ENCODE measurements at regions not wholly inside any gene's neighbourhood (a gene's known extent, or its start where the extent isn't known, plus 50 kb on each side); places are given as distances from the start of the nearest gene placed in this dataset.

- H3K4me3 ChIP-seq, result no peak overlapping the region
- no peaks in the 10 kb centered on the region for H3K36me3 ChIP-seq
- DNase-seq, result no peak
- H3K27ac ChIP-seq (replicated peaks), result no peak overlapping the region
- H3K9me3 ChIP-seq (replicated peaks), result no peaks in the 10 kb centered on the region
- no peaks in the 10 kb centered on the region for H3K27me3 ChIP-seq (ENCODE audit: low read depth)
- intact Hi-C loops (cut with micrococcal nuclease), result no loop called here
- TF ChIP-seq, protein P1, sequence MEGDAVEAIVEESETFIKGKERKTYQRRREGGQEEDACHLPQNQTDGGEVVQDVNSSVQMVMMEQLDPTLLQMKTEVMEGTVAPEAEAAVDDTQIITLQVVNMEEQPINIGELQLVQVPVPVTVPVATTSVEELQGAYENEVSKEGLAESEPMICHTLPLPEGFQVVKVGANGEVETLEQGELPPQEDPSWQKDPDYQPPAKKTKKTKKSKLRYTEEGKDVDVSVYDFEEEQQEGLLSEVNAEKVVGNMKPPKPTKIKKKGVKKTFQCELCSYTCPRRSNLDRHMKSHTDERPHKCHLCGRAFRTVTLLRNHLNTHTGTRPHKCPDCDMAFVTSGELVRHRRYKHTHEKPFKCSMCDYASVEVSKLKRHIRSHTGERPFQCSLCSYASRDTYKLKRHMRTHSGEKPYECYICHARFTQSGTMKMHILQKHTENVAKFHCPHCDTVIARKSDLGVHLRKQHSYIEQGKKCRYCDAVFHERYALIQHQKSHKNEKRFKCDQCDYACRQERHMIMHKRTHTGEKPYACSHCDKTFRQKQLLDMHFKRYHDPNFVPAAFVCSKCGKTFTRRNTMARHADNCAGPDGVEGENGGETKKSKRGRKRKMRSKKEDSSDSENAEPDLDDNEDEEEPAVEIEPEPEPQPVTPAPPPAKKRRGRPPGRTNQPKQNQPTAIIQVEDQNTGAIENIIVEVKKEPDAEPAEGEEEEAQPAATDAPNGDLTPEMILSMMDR (IDR thresholded peaks at IDR 0.05; ENCODE audit: borderline replicate concordance), result no peak
- peaks cover 13% of the 10 kb centered on the region for H3K4me1 ChIP-seq
These were observed 188.8 kb upstream of the LINC00305 start for GRCh38 chr18:64337673-64338072.

DNA sequence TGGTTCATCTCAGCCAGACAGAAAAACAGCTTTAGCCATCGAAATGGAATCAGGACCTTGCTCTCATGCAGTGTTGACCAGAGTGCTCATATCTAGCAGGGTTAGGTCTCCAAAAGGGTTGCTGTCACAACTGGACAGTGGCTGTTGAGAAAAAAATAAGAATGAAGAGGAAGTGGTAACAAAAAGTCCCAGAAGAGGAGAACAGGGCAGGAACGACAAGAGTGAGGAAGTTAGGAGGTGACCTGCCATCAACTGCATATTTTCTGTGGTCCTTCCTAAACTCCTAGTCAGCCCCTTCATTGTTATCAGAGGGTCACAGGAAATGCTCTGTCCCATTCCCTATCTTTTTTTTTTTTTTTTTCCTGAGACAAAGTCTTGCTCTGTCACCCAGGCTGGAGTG is 188.1 kb upstream of the LINC00305 start:
- H3K27me3 ChIP-seq (ENCODE audit: low read depth), result no peaks in the 10 kb centered on the region
- no peak for DNase-seq
- intact Hi-C loops (cut with micrococcal nuclease), result no loop called here
- TF ChIP-seq, protein P1 (IDR thresholded peaks at IDR 0.05; ENCODE audit: borderline replicate concordance), result no peak
- no peaks in the 10 kb centered on the region for H3K9me3 ChIP-seq (replicated peaks)
- no peaks in the 10 kb centered on the region for H3K36me3 ChIP-seq
- H3K4me1 ChIP-seq, result peaks cover 13% of the 10 kb centered on the region
- no peak overlapping the region for H3K27ac ChIP-seq (replicated peaks)
- H3K4me3 ChIP-seq, result no peak overlapping the region

DNA sequence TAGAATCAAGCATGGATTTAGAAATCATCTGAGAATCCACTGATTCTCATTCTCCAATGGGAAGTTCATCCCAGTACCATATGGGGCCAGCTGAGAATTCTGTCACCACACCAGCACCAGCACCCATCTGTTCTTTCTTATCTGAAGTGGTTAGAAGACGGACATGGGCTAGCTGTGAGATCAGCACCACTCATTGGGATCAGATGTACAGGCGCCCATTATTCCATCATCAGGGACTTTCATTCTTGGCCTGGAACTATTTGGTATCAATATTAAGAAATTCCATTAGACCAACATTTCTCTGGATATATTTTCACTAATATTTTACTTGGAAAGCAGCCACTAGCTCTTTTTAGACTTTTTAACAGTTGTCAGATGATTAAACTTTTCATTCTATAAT is 185.9 kb upstream of the LINC00305 start:
- Histone ChIP-seq H3K36me3 (no peaks in the 10 kb centered on the region), H3K4me3 (no peak overlapping the region), H3K9me3 (replicated peaks) (no peaks in the 10 kb centered on the region), H3K27ac (replicated peaks) (no peak overlapping the region), H3K4me1 (peaks cover 13% of the 10 kb centered on the region), H3K27me3 (ENCODE audit: low read depth) (no peaks in the 10 kb centered on the region)
- intact Hi-C loops (cut with micrococcal nuclease), result no loop called here
- DNase-seq, result no peak
- TF ChIP-seq, protein P1 (IDR thresholded peaks at IDR 0.05; ENCODE audit: borderline replicate concordance), result no peak

- peak overlapping the region; percentile 39 for H3K27ac ChIP-seq (replicated peaks)
- intact Hi-C loops (cut with micrococcal nuclease), result no loop called here
These were observed 184.7 kb upstream of the LINC00305 start for GRCh38 chr18:64333584-64333983.

DNA sequence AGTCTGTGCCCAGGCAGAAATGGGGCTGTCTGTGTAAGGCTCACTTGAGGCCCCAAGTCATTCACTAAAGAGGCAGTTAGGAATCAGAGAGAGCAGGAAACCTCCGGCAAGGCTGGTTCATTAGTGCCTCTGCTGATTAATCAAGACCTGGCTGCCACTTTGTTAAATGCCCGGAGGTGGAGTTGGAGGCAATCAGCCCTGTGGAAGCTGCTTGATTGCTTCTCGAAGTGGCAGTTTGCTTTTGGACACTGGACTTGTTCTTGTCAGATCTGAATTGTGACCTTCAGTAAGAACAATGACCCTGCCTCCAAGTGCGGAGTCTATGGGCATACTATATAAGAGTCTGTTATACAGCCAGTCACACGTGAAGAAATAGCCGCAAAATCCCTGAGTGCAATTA is 183.9 kb upstream of the LINC00305 start:
- H3K4me1 ChIP-seq, result peaks cover 13% of the 10 kb centered on the region
- peak overlapping the region; percentile 36 for H3K27ac ChIP-seq (replicated peaks)
- H3K27me3 ChIP-seq (ENCODE audit: low read depth), result no peaks in the 10 kb centered on the region
- H3K4me3 ChIP-seq, result no peak overlapping the region
- H3K36me3 ChIP-seq, result no peaks in the 10 kb centered on the region
- TF ChIP-seq, protein P1 (IDR thresholded peaks at IDR 0.05; ENCODE audit: borderline replicate concordance), result no peak
- intact Hi-C loops (cut with micrococcal nuclease), result no loop called here
- no peak for DNase-seq
- no peaks in the 10 kb centered on the region for H3K9me3 ChIP-seq (replicated peaks)

More at GRCh38 chr18:64333584-64333983, 184.7 kb upstream of the LINC00305 start:
- DNase-seq, result no peak
- H3K9me3 ChIP-seq (replicated peaks), result no peaks in the 10 kb centered on the region
- H3K36me3 ChIP-seq, result no peaks in the 10 kb centered on the region
- TF ChIP-seq, protein P1 (IDR thresholded peaks at IDR 0.05; ENCODE audit: borderline replicate concordance), result no peak
- peaks cover 13% of the 10 kb centered on the region for H3K4me1 ChIP-seq
- no peak overlapping the region for H3K4me3 ChIP-seq
- no peaks in the 10 kb centered on the region for H3K27me3 ChIP-seq (ENCODE audit: low read depth)

GRCh38 chr18:64331419-64331818 is 182.5 kb upstream of the LINC00305 start:
- H3K9me3 ChIP-seq (replicated peaks), result no peaks in the 10 kb centered on the region
- H3K27ac ChIP-seq (replicated peaks), result no peak overlapping the region
- H3K4me3 ChIP-seq, result no peak overlapping the region
- TF ChIP-seq, protein P1 (IDR thresholded peaks at IDR 0.05; ENCODE audit: borderline replicate concordance), result no peak
- no peaks in the 10 kb centered on the region for H3K36me3 ChIP-seq
- H3K27me3 ChIP-seq (ENCODE audit: low read depth), result no peaks in the 10 kb centered on the region
- H3K4me1 ChIP-seq, result peaks cover 13% of the 10 kb centered on the region
- DNase-seq, result no peak
- intact Hi-C loops (cut with micrococcal nuclease), result no loop called here
